Activated CD8-positive, alpha-beta T cell treated with anti-CD3 and anti-CD28 coated beads for 36 hours (primary cell): ENCODE measurements at regions not wholly inside any gene's neighbourhood (a gene's known extent, or its start where the extent isn't known, plus 50 kb on each side); places are given as distances from the start of the nearest gene placed in this dataset.

Experiments used
- ATAC-seq: fragments of 200-7000 bp; cut with Tn5 transposase; one replicate; pipeline ENCODE4 v1.10.0; 2021; ENCODE audit warnings: mild to moderate bottlenecking, moderate library complexity
- CTCF ChIA-PET: fragments of 350-600 bp; sonication (Branson Sonifier 250); formaldehyde crosslinking; loops from one replicate; lab custom pipeline; 2021; ENCODE audit warnings: antibody characterized with exemption; lab: Charles Lee
- POLR2A ChIA-PET: fragments of 350-600 bp; sonication (Branson Sonifier 250); formaldehyde crosslinking; loops from one replicate; lab custom pipeline; 2021; ENCODE audit warnings: antibody characterized with exemption; lab: Charles Lee
- DNase-seq: peaks from one replicate; pipeline ENCODE4 v3.0.0-alpha.2; 2020
- H3K27ac Mint-ChIP-seq: one replicate; pipeline ENCODE4 v1.8.0; 2021; ENCODE audit warnings: mild to moderate bottlenecking, mixed read lengths
- H3K27me3 Mint-ChIP-seq: one replicate; pipeline ENCODE4 v1.8.0; 2021; ENCODE audit warnings: mixed read lengths
- H3K36me3 Mint-ChIP-seq: one replicate; pipeline ENCODE4 v1.8.0; 2021; ENCODE audit warnings: low read depth, mixed read lengths
- H3K4me1 Mint-ChIP-seq: one replicate; pipeline ENCODE4 v1.8.0; 2021; ENCODE audit warnings: low read depth, mixed read lengths
- H3K4me3 Mint-ChIP-seq: one replicate; pipeline ENCODE4 v1.8.0; 2021; ENCODE audit warnings: mild to moderate bottlenecking, moderate library complexity, mixed read lengths
- H3K9me3 Mint-ChIP-seq: one replicate; pipeline ENCODE4 v1.8.0; 2021; ENCODE audit warnings: mixed read lengths
- CTCF ChIP-seq: fragments of 200-600 bp; IDR thresholded peaks from one replicate; pipeline ENCODE4 v1.8.0; 2022; ENCODE audit warnings: antibody characterized with exemption, mild to moderate bottlenecking
- intact Hi-C: fragments of 100-400 bp; cut with micrococcal nuclease; formaldehyde crosslinking; loops from one replicate; pipeline ENCODE4 v1.10.0; 2022

DNA sequence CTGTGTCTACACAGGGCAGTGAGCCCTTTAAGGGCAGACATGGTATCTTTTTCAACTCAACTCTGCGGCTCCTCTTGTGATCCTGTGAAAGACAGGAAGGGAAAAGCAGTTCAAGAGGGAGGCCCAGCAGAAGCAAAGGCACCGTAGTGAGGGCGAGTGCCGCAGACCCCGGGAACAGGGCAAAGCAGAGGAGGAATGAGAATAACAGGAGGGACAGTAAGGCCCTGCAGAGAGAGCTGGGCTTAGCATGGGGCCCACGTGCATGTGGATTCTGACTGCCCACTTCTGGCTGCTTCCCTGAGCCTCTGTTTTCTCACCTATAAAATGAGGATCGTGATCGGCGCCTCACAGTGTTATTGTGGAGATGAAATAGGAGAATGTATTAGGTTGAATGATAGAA is 409.3 kb downstream of the PTPRU start:
- Mint-ChIP-seq H3K4me1 (no peaks in the 10 kb centered on the region), H3K9me3 (no peaks in the 10 kb centered on the region), H3K36me3 (no peaks in the 10 kb centered on the region), H3K27ac (no peak overlapping the region), H3K4me3 (no peak overlapping the region), H3K27me3 (peaks cover 1% of the 10 kb centered on the region)
- POLR2A ChIA-PET: no interaction called here
- CTCF ChIA-PET: interaction anchor here (1.2 kb wide), 1 partner anchor 10 kb away, joined by 3 read pairs; no protein-coding TSS in a partner anchor
- no peak for TF ChIP-seq CTCF
- intact Hi-C loops: no loop called here
- no peak for DNase-seq
- ATAC-seq: no peak

DNA sequence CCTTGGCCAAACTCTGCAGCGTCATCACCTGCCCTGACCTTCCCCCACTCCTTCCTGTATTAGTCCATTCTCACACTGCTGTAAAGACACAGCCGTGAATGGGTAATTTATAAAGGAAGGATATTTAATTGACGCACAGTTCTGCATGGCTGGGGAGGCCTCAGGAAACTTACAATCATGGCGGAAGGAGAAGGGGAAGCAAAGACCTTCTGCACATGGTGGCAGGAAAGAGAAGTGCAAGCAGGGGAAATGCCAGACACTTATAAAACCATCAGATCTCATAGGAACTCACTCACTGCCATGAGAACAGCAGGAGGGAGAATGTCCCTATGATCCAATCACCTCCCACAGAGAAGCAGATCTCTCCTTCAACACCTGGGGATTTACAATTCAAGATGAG is 408.5 kb downstream of the PTPRU start:
- no peak for TF ChIP-seq CTCF
- intact Hi-C loops: no loop called here
- no peaks in the 10 kb centered on the region for H3K9me3 Mint-ChIP-seq
- H3K4me3 Mint-ChIP-seq: no peak overlapping the region
- peaks cover 1% of the 10 kb centered on the region for H3K27me3 Mint-ChIP-seq
- no peak overlapping the region for H3K27ac Mint-ChIP-seq
- ChIA-PET POLR2A (no interaction called here), CTCF (no interaction called here)
- no peak for DNase-seq
- no peak for ATAC-seq
- H3K4me1 Mint-ChIP-seq: no peaks in the 10 kb centered on the region
- H3K36me3 Mint-ChIP-seq: no peaks in the 10 kb centered on the region

DNA sequence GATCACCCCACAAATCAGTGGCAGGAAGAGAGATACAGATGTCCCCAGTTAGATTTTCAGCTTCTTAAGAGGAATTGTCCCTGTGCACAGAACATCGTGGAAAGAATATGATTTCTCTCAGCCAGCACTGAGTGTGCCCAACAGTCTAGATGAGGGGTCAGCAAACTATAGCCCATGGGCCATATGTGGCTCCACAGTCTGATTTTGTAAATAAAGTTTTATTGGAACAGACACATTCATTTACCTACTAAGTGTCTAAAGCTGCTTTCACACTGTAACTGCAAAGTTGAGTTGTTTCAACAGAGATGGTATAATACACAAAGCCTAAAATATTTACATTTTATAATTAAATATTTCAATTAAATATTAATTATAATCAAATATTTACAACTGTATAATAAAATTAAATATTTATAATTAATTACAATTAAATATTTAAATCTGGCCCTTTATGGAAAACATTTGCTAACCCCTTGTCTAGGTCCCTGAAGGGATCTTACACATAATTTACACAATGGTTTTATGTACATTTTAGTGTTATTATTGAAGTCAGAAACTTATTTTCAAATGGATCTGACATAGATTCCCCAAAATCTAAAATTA is 407.6 kb downstream of the PTPRU start:
- TF ChIP-seq CTCF: no peak
- CTCF ChIA-PET: no interaction called here
- no peaks in the 10 kb centered on the region for H3K9me3 Mint-ChIP-seq
- POLR2A ChIA-PET: no interaction called here
- intact Hi-C loops: no loop called here
- DNase-seq (no peak), ATAC-seq (no peak)
- no peak overlapping the region for H3K27ac Mint-ChIP-seq
- no peak overlapping the region for H3K4me3 Mint-ChIP-seq
- H3K4me1 Mint-ChIP-seq: no peaks in the 10 kb centered on the region
- no peaks in the 10 kb centered on the region for H3K27me3 Mint-ChIP-seq
- H3K36me3 Mint-ChIP-seq: no peaks in the 10 kb centered on the region

DNA sequence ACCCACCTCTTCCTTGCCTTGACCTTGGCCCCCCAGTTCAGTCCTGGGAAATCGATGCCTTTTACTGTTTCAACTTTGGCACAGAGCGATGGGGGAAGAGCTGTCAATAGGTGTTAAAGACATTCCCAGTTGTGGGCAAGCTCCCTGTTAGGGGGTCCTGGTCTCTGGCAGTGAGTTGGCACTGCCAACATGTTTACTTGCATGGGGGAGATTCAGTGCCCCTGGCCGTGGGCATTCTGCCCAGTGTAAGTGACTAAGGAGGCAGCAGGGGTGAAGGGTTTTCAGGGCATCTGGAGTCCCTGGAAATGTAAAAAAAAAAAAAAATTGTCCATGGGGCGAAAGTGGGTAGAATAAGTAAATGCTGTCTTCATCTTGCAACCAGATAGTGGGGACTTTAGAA is 407.0 kb downstream of the PTPRU start:
- Mint-ChIP-seq H3K4me1 (no peaks in the 10 kb centered on the region), H3K27me3 (no peaks in the 10 kb centered on the region), H3K36me3 (no peaks in the 10 kb centered on the region), H3K27ac (no peak overlapping the region), H3K4me3 (no peak overlapping the region), H3K9me3 (no peaks in the 10 kb centered on the region)
- ATAC-seq (no peak), DNase-seq (no peak)
- CTCF ChIA-PET: no interaction called here
- POLR2A ChIA-PET: no interaction called here
- intact Hi-C loops: no loop called here
- no peak for TF ChIP-seq CTCF

DNA sequence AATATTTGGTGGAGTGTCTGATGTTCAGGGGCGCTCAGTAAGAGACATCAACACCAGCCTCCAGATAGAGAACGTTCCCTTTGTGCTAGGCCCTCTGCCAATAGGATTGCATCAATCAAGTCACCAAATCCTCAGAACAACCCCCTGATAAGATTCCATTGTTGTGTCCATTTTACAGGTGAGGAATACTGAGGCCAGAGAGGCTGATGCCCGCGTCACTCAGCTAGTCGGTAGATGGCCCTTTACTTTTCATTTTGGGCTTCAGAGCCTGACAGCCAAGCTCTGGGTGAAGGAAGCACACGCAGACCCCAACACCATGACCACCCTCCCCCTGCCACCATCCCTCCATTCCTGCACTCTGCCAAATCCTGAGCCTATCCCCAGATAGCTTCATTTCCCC is 406.2 kb downstream of the PTPRU start:
- ChIA-PET CTCF (no interaction called here), POLR2A (no interaction called here)
- Mint-ChIP-seq H3K4me3 (no peak overlapping the region), H3K4me1 (no peaks in the 10 kb centered on the region), H3K36me3 (no peaks in the 10 kb centered on the region), H3K9me3 (no peaks in the 10 kb centered on the region), H3K27me3 (no peaks in the 10 kb centered on the region), H3K27ac (no peak overlapping the region)
- intact Hi-C loops: no loop called here
- DNase-seq (no peak), ATAC-seq (no peak)
- no peak for TF ChIP-seq CTCF
